Stimulated activated CD4-positive, alpha-beta T cell treated with anti-CD3 and anti-CD28 coated beads, Interleukin-4, amount 100 ng/mL, for 48 hours (primary cell): ENCODE measurements at regions not wholly inside any gene's neighbourhood (a gene's known extent, or its start where the extent isn't known, plus 50 kb on each side); places are given as distances from the start of the nearest gene placed in this dataset.
"Not testable (repeated sequence)": the region's sequence is repeated elsewhere in the genome, so short reads cannot be mapped to it uniquely, and the experiment has no call there.

Experiments used
- DNase-seq, 2 donors: peaks; one replicate each; pipeline ENCODE4 v3.0.0-alpha.2; 2020; ENCODE audit warnings: low read depth in 2 of 2

DNA sequence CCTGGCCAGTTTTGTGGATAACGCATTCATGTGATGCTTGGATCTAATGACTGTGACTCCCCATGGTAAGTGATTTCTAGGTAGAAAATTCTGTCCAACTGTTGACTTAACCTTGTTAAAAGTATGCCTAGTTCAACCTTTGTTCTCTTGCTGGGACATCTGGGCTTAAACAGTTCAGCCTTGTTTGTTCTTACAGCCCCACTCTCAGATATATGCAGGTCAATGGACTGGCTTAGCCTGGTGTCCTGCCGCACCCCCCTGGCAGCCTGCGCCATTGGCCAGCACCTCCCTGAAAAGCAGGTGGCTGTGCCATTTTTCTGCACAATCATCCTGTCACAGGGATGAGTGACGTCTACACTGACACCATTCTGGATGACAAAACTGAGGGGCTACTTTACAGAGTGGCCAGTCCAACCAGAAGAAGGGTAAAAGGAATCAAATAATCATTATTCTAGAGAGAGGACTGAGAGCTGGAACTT, 244.7 kb upstream of the ONECUT1 start:
- DNase-seq = no peak

DNA sequence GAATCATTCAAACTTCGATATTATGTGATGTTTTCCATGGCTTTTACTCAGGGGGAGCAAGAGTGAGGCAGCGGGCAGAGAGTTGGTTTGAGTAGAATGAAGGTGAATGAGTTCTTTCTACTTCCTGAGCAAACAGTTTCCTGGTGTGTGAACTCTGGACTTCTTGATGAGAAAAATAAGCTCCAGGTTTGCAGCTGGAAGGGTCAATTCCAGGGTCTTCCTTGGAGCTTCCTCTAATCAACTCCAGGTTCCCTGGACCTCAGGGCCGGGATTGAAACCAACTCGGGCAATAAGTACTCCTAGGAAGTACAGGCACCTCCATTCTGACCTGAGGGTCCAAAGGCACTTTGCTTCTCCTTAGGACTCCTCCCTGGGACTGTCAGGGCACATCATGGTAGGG, 243.6 kb upstream of the ONECUT1 start:
- DNase-seq = no peak

DNA sequence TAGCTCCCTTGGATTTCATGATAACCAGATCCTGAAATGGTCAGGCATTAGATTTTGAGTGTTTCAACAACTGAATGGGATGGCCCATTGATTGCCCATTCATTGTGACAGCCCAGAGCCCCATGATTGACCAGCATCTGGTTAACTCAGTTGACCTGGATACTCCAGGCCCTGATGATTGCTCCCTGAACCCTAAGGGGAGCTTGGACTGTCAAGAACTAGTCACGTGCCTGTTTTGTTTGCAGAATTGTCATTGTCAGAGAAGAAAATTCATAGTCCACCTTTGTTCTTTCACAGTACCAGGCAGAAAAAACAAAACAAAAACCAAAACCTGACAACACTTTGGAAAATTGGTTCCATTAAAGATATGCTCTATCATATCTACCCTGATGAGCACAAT, 241.3 kb upstream of the ONECUT1 start:
- no peak for DNase-seq

DNA sequence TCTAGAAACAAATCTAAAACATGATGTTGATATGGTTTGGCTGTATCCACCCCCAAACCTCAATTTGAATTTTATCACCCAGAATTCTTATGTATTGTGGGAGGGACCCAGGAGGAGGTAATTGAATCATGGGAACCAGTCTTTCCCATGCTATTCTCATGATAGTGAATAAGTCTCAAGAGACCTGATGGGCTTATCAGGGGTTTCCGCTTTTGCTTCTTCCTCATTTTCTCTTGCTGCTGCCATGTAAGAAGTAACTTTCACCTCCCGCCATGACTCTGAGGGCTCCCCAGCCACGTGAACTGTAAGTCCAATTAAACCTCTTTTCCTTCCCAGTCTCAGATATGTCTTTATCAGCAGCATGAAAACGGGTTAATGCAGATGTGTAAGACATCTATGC, 232.7 kb upstream of the ONECUT1 start:
- DNase-seq = no peak

GRCh38 chr15:53013329-53013728, 223.2 kb upstream of the ONECUT1 start:
- no peak for DNase-seq

DNA sequence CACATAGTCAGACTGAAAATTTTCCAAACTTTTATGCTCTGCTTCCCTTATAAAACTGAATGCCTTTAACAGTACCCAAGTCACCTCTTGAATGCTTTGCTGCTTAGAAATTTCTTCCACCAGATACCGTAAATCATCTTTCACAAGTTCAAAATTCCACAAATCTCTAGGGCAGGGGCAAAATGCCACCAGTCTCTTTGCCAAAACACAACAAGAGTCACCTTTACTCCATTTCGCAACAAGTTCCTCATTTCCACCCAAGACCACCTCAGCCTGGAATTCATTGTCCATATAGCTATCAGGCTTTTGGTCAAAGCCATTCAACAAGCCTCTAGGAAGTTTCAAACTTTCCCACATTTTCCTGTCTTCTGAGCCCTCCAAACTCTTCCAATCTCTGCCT, 221.6 kb upstream of the ONECUT1 start:
- not testable (repeated sequence) for DNase-seq

DNA sequence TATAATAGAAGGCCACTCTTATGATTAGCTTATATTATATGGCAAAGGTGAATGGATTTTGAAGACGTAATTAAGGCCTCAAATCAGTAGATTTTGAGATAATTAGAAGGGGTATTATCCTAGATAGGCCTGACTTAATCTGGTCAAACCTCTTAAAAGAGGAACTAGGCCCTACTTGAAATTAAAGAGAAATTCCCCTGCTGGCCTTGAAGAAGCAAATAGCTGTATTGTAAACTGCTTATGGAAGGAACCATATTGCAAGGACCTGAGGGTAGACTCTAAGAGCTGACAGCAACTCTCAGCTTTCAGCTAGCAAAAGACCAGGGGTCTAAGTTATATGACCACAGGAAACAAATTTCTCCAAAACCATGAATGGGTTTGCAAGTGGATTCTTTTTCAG, 219.0 kb upstream of the ONECUT1 start:
- no peak for DNase-seq

DNA sequence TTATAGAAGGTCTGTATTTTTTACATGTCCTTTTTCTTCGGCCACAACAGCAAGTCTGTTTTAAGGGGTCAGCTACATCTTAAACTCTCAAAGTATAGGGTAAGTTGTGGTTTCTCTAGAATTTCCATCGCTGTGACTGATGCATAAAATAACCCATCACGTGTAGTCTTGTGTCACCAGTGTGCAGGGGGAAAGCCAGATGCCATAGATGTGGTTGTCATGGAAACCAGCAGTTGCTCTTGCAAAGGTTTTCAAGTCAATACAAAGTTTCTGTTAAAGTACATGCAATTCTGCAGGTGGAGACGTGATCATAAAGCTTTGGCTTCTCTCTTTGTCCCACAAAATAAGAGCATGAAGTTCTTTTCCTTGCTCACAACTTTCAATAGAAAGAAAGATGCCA, 210.3 kb upstream of the ONECUT1 start:
- no peak for DNase-seq

DNA sequence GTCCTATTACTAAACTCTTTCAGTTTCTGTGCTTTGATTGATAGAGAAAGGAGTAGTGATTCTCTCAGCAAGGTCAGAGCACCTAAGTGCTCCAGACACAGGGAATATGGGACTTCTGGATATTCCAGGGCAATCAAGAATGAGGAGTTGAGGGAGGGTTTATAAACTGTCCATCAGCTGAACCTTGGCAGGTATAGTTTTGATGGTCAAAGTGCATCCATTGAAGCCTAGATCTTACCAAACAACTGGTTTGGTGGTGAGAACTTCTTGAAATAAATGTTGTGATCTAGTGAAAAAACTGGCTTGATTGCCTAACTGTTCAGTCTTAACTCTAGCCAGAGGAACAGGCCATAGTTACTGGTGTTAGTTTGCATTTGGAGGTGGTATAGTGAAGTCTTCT, 207.0 kb upstream of the ONECUT1 start:
- DNase-seq = no peak

- no peak for DNase-seq
These were observed 204.2 kb upstream of the ONECUT1 start for GRCh38 chr15:52994290-52994689.

DNA sequence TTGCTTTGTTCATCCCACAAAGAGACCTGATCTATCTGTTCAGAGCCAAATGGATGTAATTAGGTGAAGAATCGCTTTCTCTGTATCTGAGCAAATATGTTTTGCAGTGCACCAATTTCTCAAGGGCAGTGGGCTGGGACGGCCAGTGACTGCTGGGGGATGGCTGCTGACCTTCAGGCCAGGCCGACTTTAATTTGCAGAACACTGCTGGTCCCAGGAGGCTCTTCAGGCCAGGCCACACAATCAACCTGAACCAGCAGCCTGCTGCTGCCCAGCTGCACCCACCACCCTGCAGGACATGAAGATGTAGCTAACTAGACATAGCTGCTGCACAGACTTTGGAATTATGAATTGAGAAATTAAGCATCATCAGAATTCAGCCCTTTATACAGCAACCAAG, 194.4 kb upstream of the ONECUT1 start:
- no peak for DNase-seq

GRCh38 chr15:52980446-52980845, 190.3 kb upstream of the ONECUT1 start:
- DNase-seq = no peak

DNA sequence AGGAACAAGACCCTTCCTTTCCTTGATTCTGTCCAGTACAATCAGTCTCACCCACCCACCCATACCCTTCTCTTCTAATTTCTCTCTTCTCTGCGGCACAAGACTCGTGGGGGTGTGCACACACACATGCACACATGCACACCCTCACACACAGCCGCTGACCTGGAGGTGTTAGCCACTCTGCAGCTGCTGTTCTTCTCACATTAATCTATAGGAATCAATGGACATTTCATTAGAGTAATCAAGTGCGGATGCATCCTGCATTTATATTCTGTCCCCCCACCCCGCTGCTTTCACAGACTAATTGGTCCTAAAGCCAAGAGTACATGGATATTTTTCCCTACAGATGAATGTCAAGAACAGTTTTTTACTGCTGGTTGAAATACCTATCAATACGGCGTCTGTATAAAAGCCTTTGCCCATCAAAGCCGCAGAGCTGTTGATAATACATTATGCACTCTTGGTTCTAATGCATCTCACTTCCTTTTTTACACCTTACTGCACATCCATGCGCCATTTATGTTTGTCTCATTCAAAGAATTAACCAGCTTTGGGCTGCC, 186.5 kb upstream of the ONECUT1 start:
- no peak for DNase-seq

DNA sequence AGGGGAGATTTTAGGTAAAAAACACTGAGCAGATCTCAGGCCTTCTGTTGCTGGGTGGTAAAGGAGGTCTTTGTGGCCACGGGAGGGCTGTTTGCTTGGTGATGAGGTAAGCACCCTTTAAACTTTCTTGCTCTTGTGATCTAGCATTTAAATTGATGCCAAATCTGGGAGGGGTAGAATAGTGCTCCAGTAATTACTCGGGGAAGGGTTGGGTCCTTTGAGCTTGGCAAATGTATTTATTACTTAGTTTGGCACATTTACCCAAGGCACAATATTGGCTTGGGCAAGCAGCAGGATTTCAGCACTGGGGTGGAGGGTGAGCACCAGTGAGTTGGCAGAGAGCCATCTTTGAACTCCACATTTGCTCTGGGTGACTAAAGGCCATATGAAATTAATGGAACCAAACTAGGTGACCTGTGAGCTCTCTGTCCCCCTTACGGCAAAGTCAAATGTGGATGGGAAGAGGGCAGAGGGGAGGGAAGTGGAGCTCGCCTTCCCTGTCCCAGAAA, 185.9 kb upstream of the ONECUT1 start:
- no peak for DNase-seq

DNA sequence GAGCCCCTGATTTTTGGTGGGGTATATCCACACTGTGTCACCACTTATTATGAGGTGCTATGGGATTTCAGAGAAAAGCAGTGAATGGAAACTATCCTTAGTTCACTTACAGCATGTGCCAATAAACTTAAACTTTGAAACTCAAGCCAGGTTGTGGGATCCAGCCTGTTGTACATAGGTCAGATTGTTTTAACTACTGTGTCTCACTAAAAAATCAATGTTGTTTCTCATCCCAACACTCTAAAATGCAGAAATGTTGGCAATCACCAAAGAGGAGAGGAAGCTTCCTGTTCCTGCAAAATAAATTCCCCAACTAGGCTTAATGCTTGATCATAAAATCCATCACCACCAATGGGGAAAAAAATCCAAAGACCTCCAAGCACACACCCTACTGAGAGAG, 173.7 kb upstream of the ONECUT1 start:
- no peak for DNase-seq

DNA sequence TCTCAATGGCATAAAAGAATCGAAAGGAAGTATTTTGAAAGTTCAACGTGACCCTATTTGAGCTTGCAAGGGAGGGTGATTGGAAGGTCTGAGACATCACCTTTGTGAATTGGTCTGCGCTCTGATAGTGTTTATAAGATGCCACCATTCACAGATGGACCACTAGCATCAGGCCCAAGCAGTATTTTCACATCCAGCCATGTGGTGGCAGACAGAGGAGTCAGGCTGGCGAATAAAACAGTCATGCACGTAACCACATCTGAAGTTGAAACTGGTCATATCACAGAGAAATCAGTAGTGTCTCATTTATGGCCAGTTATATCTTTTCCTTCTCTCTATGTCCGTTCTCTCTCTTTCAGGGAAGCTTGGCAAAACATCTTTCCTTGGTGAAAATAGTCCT, 170.1 kb upstream of the ONECUT1 start:
- DNase-seq = no peak

- DNase-seq = no peak
These were observed 153.6 kb upstream of the ONECUT1 start for GRCh38 chr15:52943746-52944145.

- no peak for DNase-seq
These were observed 146.4 kb upstream of the ONECUT1 start for GRCh38 chr15:52936489-52936888.

GRCh38 chr15:52925130-52925529, 135.0 kb upstream of the ONECUT1 start:
- DNase-seq = no peak

- no peak for DNase-seq
These were observed 134.5 kb upstream of the ONECUT1 start for GRCh38 chr15:52924630-52925029.

- no peak for DNase-seq
These were observed 133.5 kb upstream of the ONECUT1 start for GRCh38 chr15:52923626-52924025.

- no peak for DNase-seq
These were observed 132.7 kb upstream of the ONECUT1 start for GRCh38 chr15:52922871-52923270.

GRCh38 chr15:52912172-52912571, 122.0 kb upstream of the ONECUT1 start:
- no peak for DNase-seq

DNA sequence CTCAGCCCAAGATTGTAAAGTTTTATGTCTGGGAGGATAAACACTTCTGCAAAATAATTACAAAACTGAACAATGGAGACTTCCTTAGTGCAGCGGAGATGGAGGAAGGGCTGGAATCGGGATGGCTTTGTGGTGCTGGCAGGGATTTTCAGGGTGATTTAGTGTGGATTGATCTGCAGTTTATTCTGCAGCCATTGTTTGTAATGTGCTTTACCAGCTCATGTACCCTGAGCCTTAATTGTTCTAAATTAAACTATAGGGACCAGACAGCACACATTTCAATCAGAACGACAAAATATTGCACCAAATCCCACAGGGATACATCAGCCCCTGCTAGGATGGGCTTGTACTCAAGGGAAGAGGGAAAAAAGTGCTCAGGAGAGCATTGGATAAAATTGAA, 103.2 kb upstream of the ONECUT1 start:
- DNase-seq = no peak
